KMS-11 (cell line): ENCODE measurements at regions not wholly inside any gene's neighbourhood (a gene's known extent, or its start where the extent isn't known, plus 50 kb on each side); places are given as distances from the start of the nearest gene placed in this dataset.

ENCODE experiments used
- H2AFZ ChIP-seq: fragments of 200-600 bp; sonication (generic); 2 replicates; pipeline ENCODE4 v1.6.1; 2016; ENCODE audit warnings: antibody characterized with exemption, mixed run types, low read depth
- H3K27ac ChIP-seq: fragments of 200-600 bp; sonication (generic); 2 replicates; pipeline ENCODE4 v1.6.1; 2016; ENCODE audit warnings: mild to moderate bottlenecking, mixed run types
- H3K27me3 ChIP-seq: fragments of 200-600 bp; sonication (generic); 2 replicates; pipeline ENCODE4 v1.6.1; 2017; ENCODE audit warnings: mild to moderate bottlenecking, low read depth, mixed run types, moderate library complexity; ENCODE audit not compliant: insufficient read depth
- H3K36me3 ChIP-seq: fragments of 200-600 bp; sonication (generic); 2 replicates; pipeline ENCODE4 v1.6.1; 2017; ENCODE audit warnings: mild to moderate bottlenecking, mixed run types; ENCODE audit not compliant: insufficient read depth
- H3K4me1 ChIP-seq: fragments of 200-600 bp; sonication (generic); 2 replicates; pipeline ENCODE4 v1.6.1; 2016; ENCODE audit warnings: mild to moderate bottlenecking, low read depth, mixed run types; ENCODE audit not compliant: poor library complexity, severe bottlenecking
- H3K4me2 ChIP-seq: fragments of 200-600 bp; sonication (generic); 2 replicates; pipeline ENCODE4 v1.7.0; 2016; ENCODE audit warnings: mild to moderate bottlenecking, mixed run types
- H3K4me3 ChIP-seq: fragments of 200-600 bp; sonication (generic); IDR thresholded peaks from 2 replicates; pipeline ENCODE4 v1.6.1; 2017; ENCODE audit warnings: low read depth, low read length, mixed read lengths; ENCODE audit not compliant: insufficient read depth
- H3K79me2 ChIP-seq: fragments of 200-600 bp; sonication (generic); 2 replicates; pipeline ENCODE4 v1.6.1; 2016; ENCODE audit warnings: low read depth, mixed run types; ENCODE audit not compliant: insufficient read depth
- H3K9ac ChIP-seq: fragments of 200-600 bp; sonication (generic); 2 replicates; pipeline ENCODE4 v1.6.1; 2016; ENCODE audit warnings: mild to moderate bottlenecking, mixed run types
- H4K20me1 ChIP-seq: fragments of 200-600 bp; sonication (generic); 2 replicates; pipeline ENCODE4 v1.6.1; 2016; ENCODE audit warnings: mild to moderate bottlenecking, mixed run types; ENCODE audit not compliant: insufficient read depth
- CTCF ChIP-seq: fragments of 200-600 bp; sonication (generic); conservative IDR thresholded peaks from 2 replicates; pipeline ENCODE4 v1.6.1; 2017; ENCODE audit warnings: low read depth, mild to moderate bottlenecking, antibody characterized with exemption, low read length, moderate library complexity, mixed read lengths

GRCh38 chr4:125397226-125397625, 82.5 kb downstream of the FAT4 start:
- Histone ChIP-seq H3K9ac (no peak overlapping the region), H3K79me2 (no peaks in the 10 kb centered on the region), H4K20me1 (no peaks in the 10 kb centered on the region), H2AFZ (no peak overlapping the region), H3K27ac (no peak overlapping the region), H3K27me3 (no peaks in the 10 kb centered on the region), H3K4me3 (no peak overlapping the region), H3K4me1 (no peaks in the 10 kb centered on the region), H3K36me3 (no peaks in the 10 kb centered on the region), H3K4me2 (no peak overlapping the region)
- no peak for TF ChIP-seq CTCF

- Histone ChIP-seq H3K36me3 (no peaks in the 10 kb centered on the region), H3K4me2 (no peak overlapping the region), H3K27ac (no peak overlapping the region), H3K79me2 (no peaks in the 10 kb centered on the region), H2AFZ (no peak overlapping the region), H3K4me1 (no peaks in the 10 kb centered on the region), H4K20me1 (no peaks in the 10 kb centered on the region), H3K4me3 (no peak overlapping the region), H3K9ac (no peak overlapping the region), H3K27me3 (no peaks in the 10 kb centered on the region)
- no peak for TF ChIP-seq CTCF
These were observed 83.7 kb downstream of the FAT4 start for GRCh38 chr4:125398263-125399002.

GRCh38 chr4:125400756-125401155, 86.0 kb downstream of the FAT4 start:
- Histone ChIP-seq H2AFZ (no peak overlapping the region), H4K20me1 (no peaks in the 10 kb centered on the region), H3K4me1 (no peaks in the 10 kb centered on the region), H3K79me2 (no peaks in the 10 kb centered on the region), H3K4me2 (no peak overlapping the region), H3K9ac (no peak overlapping the region), H3K36me3 (no peaks in the 10 kb centered on the region), H3K4me3 (no peak overlapping the region), H3K27me3 (no peaks in the 10 kb centered on the region), H3K27ac (no peak overlapping the region)
- TF ChIP-seq CTCF, result no peak

DNA sequence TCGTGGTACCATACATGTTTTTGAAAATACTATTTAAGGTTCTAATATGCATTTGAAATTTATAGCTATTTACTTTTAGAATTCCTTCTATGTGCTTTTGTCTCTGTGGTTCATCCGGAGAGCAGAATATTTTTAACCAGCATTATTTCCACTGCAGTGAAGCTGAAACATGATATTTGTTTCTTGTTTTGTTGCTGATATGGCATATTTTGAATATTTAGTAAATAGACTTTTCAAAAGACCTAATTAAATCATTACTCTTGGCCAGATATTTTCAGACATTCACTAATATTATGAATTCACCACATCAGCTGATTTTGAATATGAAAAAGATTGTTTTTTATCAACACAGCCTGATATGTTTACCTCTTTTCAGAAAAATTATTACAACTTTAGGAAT, 87.0 kb downstream of the FAT4 start:
- Histone ChIP-seq H3K36me3 (no peaks in the 10 kb centered on the region), H3K79me2 (no peaks in the 10 kb centered on the region), H3K4me3 (no peak overlapping the region), H3K4me1 (no peaks in the 10 kb centered on the region), H4K20me1 (no peaks in the 10 kb centered on the region), H3K27me3 (no peaks in the 10 kb centered on the region), H3K27ac (no peak overlapping the region), H3K9ac (no peak overlapping the region), H2AFZ (no peak overlapping the region), H3K4me2 (no peak overlapping the region)
- TF ChIP-seq CTCF, result no peak
